ENCODE measurements at regions not wholly inside any gene's neighbourhood (a gene's known extent, or its start where the extent isn't known, plus 50 kb on each side); places are given as distances from the start of the nearest gene placed in this dataset.

DNA sequence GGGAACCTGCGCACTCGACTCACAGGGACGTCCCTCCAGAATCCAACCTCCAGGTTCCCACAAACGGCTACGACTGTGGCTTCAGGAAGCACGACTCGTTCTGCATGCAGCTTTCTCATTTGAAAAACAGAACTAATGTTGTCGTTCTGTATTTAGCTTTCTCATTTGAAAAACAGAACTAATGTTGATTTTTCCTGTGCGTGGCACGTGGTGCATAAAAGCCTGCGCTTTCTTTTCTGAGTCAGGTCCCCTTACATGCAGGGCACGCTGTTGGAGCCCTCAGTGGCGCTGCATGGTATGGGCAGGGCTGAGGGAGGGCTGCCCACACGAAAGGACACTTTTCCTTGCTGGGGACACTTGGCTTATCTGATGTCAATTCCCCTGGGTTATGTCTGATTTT lies 124.3 kb downstream of the TMEM18 start:
- TF ChIP-seq POLR2AphosphoS5 (IDR thresholded peaks at IDR 0.05; ENCODE audit: low read depth, low read length) (no peak), POLR2A (IDR thresholded peaks at IDR 0.05; ENCODE audit: low read depth, low read length) (no peak)

All from GM12891 (cell line).